HG02885 (cell line): ENCODE measurements at regions not wholly inside any gene's neighbourhood (a gene's known extent, or its start where the extent isn't known, plus 50 kb on each side); places are given as distances from the start of the nearest gene placed in this dataset.
"Not testable (repeated sequence)": the region's sequence is repeated elsewhere in the genome, so short reads cannot be mapped to it uniquely, and the experiment has no call there.

ENCODE experiments used
- ATAC-seq: cut with Tn5 transposase; IDR thresholded peaks from one replicate; pipeline ENCODE4 v1.9.1; 2021; ENCODE audit warnings: mild to moderate bottlenecking; ENCODE audit not compliant: unreplicated experiment, poor library complexity

DNA sequence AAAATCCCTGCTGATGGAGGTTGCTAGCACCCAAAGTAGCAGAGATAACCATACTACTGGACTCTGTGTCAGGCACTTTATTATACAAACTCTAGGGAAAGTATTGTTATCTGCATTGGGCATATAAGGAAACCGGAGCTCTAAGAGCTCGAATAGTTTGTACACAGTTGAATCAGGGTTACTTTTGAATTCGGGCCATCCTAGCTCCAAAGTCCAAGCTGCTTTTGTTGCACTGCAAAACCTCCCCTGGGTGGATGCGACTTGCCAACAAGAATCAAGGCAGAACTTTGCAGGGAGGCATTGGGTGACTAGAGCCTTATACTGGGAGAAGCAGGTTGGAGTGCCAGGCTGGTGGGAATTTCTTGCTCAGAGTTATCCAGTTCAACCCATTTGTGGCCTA lies 435.1 kb downstream of the SPATA31D1 start:
- ATAC-seq: no peak

GRCh38 chr9:82424599-82425120 lies 436.1 kb downstream of the SPATA31D1 start:
- no peak for ATAC-seq

GRCh38 chr9:82431121-82431520 lies 442.5 kb downstream of the SPATA31D1 start:
- no peak for ATAC-seq

- ATAC-seq: not testable (repeated sequence)
These were observed 444.8 kb downstream of the SPATA31D1 start for GRCh38 chr9:82433290-82433931.

DNA sequence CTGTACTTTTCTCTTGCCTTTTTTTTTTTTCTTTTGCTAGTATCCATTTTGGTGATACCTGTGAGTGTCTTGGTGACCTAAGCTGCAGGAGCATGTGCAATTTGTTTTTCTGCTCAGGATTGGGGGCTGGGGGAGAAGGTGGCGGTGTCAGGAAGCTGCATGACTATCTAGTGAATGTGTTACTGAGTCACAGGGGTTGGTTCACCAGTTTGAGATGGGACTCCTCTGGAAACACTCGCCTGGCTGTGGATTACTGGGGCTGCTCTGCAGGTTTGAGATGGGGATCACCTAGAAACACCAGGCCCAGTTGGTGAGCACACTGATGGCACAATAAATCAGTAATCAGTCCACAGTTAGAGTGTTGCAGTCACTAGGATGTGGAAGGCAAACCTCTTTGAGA lies 447.9 kb downstream of the SPATA31D1 start:
- ATAC-seq: no peak

DNA sequence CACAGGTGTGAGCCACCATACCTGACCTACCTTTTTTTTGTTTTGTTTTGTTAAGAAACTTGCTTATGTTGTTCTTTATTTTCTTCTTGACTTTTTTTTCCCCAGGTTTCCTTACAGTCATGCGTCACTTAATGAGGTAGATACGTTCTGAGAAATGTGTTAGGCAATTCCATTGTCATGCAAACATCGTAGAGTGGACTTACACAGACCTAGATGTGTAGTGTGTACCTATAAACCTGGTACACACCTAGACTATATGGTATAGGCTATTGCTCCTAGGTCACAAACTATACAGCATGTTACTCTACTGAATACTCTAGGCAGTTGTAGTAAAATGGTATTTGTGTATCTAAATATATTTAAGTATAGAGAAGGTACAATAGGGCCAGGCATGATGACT lies 448.6 kb downstream of the SPATA31D1 start:
- not testable (repeated sequence) for ATAC-seq

GRCh38 chr9:82438581-82438980 lies 450.0 kb downstream of the SPATA31D1 start:
- no peak for ATAC-seq

DNA sequence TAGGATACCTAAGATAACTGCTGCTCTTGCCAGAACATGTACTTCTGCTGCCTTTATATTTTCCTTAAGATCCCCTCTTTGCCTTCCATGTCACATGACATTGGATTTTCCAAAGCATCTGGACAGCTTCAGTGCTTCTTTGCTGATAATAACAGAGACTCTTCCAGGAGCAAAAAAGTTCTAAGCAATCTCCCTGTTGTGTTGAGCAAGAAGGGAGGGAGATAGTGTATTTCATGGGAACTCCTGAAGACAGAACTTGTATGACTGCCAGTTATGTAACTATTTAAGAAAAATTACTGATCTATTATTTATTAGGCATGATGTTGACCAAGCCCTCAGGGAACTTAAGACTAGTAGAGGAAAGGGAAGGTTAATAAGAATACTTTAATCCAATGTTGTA lies 454.7 kb downstream of the SPATA31D1 start:
- ATAC-seq: no peak

DNA sequence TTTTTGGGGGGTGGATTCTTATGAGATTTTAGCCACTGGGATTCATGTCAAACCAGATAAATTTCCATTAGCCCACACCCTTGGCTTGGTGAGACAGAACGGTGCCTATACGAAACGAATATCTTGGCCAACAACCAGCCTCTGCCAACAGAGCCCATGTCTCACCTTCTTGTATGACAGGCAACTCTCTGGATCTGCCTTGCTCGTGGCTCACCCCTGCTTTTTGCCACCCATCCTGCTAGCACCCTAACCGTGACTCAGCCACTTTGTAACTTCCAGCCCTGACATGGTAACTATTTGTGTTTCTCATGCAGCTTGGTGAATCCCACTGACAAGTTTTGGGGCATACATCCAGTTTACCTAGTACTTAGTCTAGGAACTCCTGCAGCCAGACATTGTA lies 457.0 kb downstream of the SPATA31D1 start:
- no peak for ATAC-seq

DNA sequence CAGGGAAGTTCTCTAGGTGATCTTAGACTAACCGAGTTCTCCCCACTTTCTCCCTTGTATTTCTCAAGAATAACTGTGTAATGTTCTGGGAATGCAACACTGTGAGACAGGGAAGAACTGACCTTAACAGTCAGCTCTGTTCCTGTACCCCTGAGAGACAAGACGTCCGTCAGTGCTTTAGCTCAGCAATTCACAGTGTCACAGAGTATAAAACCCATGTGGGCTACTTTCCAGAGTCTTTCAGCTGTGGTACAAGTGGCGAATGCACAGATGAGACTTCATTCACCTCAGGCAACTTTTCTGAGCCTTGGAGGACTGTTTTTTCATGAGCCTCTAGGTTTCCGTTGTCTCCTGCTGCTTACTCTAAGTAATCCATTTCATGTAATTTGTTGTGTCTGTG lies 458.8 kb downstream of the SPATA31D1 start:
- no peak for ATAC-seq

DNA sequence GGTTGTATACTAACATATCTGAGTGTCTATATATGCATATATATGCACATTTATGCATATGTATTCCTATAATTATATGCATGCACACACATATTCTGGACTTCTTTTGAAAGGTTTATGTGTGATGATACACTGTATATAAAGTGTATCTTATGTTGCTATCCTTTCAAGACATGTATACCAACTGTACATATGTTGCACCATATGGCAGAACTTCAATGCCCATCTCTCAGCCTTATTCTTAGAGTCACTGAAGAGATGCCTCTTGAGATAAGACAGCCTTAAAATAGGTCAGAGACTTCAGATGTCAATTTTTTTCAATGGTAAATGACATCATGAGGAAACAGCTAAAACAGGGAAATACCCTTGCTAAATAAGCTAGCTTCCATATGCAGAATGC lies 461.4 kb downstream of the SPATA31D1 start:
- ATAC-seq: no peak

DNA sequence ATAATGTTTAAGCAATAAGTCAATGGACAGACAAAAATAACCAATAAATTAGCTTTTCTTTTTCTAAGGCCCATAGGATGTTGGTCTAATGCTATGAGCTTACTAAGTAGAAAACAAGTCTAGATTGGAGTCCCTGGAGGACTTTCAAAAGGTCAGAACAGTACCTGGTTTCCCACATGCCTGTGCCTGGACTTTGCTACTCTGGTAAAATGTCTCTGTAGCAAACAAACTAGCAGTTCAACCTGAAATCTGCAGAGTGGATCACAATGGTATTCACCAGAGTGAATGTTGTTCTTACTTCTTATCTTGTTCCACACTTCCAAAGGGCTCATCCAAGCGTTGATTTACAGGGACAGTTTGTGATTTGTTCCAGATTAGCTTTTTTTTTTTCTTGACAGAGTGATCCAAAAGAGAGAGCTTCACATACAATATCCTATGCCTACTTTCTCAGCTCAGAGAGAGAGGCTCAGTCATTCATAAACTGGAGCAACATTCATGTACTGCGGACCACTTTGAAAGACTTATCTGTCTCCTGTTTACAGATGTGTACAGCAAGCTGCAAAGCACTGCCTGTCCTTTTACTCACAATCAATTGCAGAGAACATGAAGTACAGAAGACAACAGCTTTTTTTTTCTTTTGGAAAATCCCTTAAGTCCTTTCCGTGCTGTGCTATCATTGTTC lies 466.1 kb downstream of the SPATA31D1 start:
- ATAC-seq: no peak

DNA sequence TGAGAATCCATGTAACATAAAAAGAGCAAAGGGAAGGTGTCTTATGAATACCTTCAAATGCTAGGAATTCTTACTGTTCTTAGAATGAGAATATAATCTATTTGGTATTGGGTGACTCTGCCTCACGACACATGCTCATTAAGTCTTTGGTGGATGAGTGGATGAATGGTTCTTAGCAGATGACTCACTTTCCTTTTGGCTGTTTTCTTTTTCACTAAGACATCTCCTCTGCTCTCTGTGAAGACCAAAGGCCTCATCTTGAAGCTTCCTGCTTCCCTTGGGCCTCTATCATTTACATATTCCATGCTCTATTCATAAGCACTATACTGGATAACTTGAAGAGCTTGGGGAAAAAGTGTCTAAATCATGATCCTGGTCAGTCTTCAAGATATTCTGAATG lies 468.1 kb downstream of the SPATA31D1 start:
- no peak for ATAC-seq

DNA sequence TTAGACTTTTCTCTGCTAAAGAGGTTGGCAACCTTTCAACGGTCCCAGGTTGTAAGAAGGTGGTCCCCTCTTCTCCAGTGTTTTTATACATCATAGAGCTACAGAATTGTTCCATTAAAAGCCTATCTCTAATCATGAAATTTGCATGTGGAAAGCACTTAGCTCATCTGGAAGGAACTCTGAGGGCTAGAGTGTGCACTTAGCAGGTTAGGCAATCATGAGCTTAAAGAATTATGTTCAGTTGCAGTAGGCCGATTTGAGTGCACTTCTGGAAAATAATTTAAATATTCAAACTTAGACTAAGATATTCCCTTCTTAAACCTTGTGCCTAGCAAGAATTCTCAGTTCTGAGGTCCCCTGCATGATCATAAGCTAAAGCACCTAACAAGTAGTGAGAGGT lies 468.7 kb downstream of the SPATA31D1 start:
- no peak for ATAC-seq

DNA sequence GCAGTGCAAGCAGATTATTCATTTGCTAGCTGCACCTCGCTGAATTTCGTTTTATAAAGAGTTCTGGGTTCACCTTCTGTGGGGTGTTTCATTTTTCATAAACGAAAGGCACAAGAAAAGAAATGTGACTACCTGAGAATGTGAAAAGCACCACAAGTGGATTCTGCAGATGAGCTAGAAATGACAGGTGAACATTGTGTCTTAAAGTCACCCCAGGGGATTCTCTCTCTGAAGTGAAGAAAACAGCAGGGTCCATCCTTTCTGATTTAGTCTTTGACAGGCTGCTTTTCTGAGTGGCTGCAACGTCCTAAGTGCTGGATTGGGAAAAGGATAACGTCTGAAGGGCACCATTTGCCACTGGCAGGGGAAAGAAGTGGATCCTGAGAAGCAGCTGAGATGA lies 469.3 kb downstream of the SPATA31D1 start:
- no peak for ATAC-seq

DNA sequence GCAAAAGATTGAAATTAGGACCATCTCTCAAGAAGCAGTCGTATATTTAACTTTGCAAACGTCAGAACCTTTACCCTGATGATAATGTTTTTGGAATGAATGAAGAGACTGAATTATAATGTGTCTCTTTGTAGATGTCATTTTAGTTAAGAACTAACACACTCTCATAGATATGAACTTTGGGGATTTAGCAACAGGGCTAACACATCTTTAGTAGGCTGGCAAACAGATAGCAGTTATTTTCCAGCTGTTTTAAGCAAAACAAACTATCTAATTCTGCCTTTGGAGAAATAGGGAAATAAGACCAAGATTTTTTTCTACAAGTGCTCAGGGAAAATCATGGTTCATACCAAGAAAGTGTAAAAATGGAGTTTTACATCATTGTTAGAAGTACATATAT lies 469.7 kb downstream of the SPATA31D1 start:
- ATAC-seq: no peak

- no peak for ATAC-seq
These were observed 478.2 kb downstream of the SPATA31D1 start for GRCh38 chr9:82466616-82467260.

DNA sequence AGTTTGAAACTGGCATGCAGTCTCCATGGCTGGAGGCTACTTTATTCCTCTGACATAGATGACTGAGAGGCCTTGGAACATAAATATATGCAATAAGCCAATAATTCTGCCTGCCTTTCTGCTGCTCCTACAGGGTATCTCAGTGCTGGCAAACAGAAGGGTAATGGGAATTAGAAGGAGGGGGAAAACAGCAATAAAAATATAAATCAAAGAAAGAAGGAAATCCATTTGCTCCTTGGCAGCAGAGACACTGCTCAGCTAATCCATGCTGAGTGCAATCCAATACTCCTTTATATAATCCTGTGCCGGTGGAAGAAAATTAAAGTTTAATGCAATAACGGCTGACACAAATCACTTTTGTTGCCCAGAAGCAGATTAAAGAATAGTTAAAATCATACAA lies 478.9 kb downstream of the SPATA31D1 start:
- no peak for ATAC-seq

GRCh38 chr9:82474235-82474634 lies 485.7 kb downstream of the SPATA31D1 start:
- ATAC-seq: no peak

GRCh38 chr9:82475584-82476301 lies 487.2 kb downstream of the SPATA31D1 start:
- ATAC-seq: no peak

GRCh38 chr9:82480921-82481320 lies 492.3 kb downstream of the SPATA31D1 start:
- ATAC-seq: no peak
